Gastroesophageal sphincter (tissue), 4 donors: ENCODE measurements at regions not wholly inside any gene's neighbourhood (a gene's known extent, or its start where the extent isn't known, plus 50 kb on each side); places are given as distances from the start of the nearest gene placed in this dataset.

Source experiments
- ATAC-seq: fragments of 150-250 bp; one replicate; pipeline ENCODE4 v1.9.1; 2016; ENCODE audit warnings: mild to moderate bottlenecking, moderate library complexity
- H3K27ac ChIP-seq, 4 donors: fragments of 200-600 bp; sonication (generic) in 3 of 4; 1 replicate in 3 of 4; 2 replicates in 1 of 4; pipeline ENCODE4 v1.5.1; 2016 to 2019
- H3K27me3 ChIP-seq: fragments of 200-600 bp; sonication (generic); one replicate; pipeline ENCODE4 v1.5.1; 2019
- H3K36me3 ChIP-seq, 2 donors: fragments of 200-600 bp; sonication (generic); one replicate each; pipeline ENCODE4 v1.5.1; 2019; ENCODE audit warnings: control low read depth in 1 of 2
- H3K4me1 ChIP-seq, 3 donors: fragments of 200-600 bp; sonication (generic); 1 replicate in 2 of 3; 2 replicates in 1 of 3; pipeline ENCODE4 v1.5.1; 2016 to 2019; ENCODE audit warnings: control low read depth in 2 of 3
- H3K4me3 ChIP-seq, 2 donors: fragments of 200-600 bp; sonication (generic); one replicate each; pipeline ENCODE4 v1.5.1; 2019; ENCODE audit warnings: mild to moderate bottlenecking in 1 of 2, moderate library complexity in 1 of 2
- H3K9me3 ChIP-seq, 3 donors: fragments of 200-600 bp; sonication (generic); one replicate each; pipeline ENCODE4 v1.5.1; 2017 to 2019; ENCODE audit warnings: control low read depth in 2 of 3
- CTCF ChIP-seq, 4 experiments: fragments of 200-600 bp in 2 of 4; fragments of 450-650 bp in 2 of 4; sonication (generic) in 1 of 4; IDR thresholded peaks; one replicate each; pipeline ENCODE4 v1.5.1; 2017 to 2019; ENCODE audit warnings: antibody characterized with exemption in 4 of 4, mild to moderate bottlenecking in 2 of 4, moderate library complexity in 2 of 4
- EP300 ChIP-seq: sonication (generic); formaldehyde crosslinking; IDR thresholded peaks from one replicate; pipeline ENCODE4 v1.6.1; 2017; ENCODE audit warnings: antibody characterized with exemption, mild to moderate bottlenecking
- POLR2A ChIP-seq, 2 donors: fragments of 450-650 bp; IDR thresholded peaks; one replicate each; pipeline ENCODE4 v1.6.1; 2017; ENCODE audit warnings: antibody characterized with exemption in 2 of 2, mild to moderate bottlenecking in 2 of 2, moderate library complexity in 1 of 2
- POLR2AphosphoS5 ChIP-seq: sonication (generic); formaldehyde crosslinking; IDR thresholded peaks from one replicate; pipeline ENCODE4 v1.6.1; 2017; ENCODE audit warnings: antibody characterized with exemption
- WGBS, 2 donors: methylation state at CpG; one replicate each; pipeline ENCODE4 v1.1.5; 2018; ENCODE audit warnings: low coverage in 1 of 2; 5-methylcytosine and 5-hydroxymethylcytosine counted together

GRCh38 chr21:38121888-38122720 lies 134.7 kb upstream of the KCNJ15 start:
- TF ChIP-seq POLR2A (IDR thresholded peaks at IDR 0.05): no peak
- no peak for TF ChIP-seq POLR2AphosphoS5
- TF ChIP-seq EP300: no peak
- no peak for TF ChIP-seq CTCF (IDR thresholded peaks at IDR 0.05)
- no peaks in the 10 kb centered on the region for H3K4me1 ChIP-seq
- WGBS, 2 donors: 29 to 36% methylated on average over 5 of the region's 7 CpGs

GRCh38 chr21:38123626-38124025 lies 133.2 kb upstream of the KCNJ15 start:
- H3K4me3 ChIP-seq: no peak overlapping the region
- TF ChIP-seq POLR2A (IDR thresholded peaks at IDR 0.05) (no peak), CTCF (IDR thresholded peaks at IDR 0.05) (no peak), EP300 (no peak), POLR2AphosphoS5 (no peak)
- H3K9me3 ChIP-seq: no peaks in the 10 kb centered on the region
- H3K27me3 ChIP-seq: peaks cover 13% of the 10 kb centered on the region
- no peak overlapping the region for H3K27ac ChIP-seq
- H3K36me3 ChIP-seq: no peaks in the 10 kb centered on the region
- WGBS, 2 donors: 85 to 98% methylated on average over 4 to 5 of the region's 5 CpGs
- ATAC-seq: no peak
- H3K4me1 ChIP-seq: no peaks in the 10 kb centered on the region

More at GRCh38 chr21:38121888-38122720, 134.7 kb upstream of the KCNJ15 start:
- ATAC-seq: no peak
- Histone ChIP-seq H3K27me3 (peaks cover 13% of the 10 kb centered on the region), H3K9me3 (no peaks in the 10 kb centered on the region), H3K36me3 (no peaks in the 10 kb centered on the region), H3K4me3 (no peak overlapping the region), H3K27ac (no peak overlapping the region)

- no peaks in the 10 kb centered on the region for H3K4me1 ChIP-seq
- H3K36me3 ChIP-seq: no peaks in the 10 kb centered on the region
- no peaks in the 10 kb centered on the region for H3K9me3 ChIP-seq
- peaks cover 28% of the 10 kb centered on the region for H3K27me3 ChIP-seq
- H3K27ac ChIP-seq: no peak overlapping the region
- 31 to 35% methylated on average over 8 of the region's 8 CpGs for WGBS, 2 donors
- TF ChIP-seq EP300 (no peak), POLR2A (IDR thresholded peaks at IDR 0.05) (no peak), CTCF (IDR thresholded peaks at IDR 0.05) (peak in 2 of 4 experiments; percentile 31 to 49), POLR2AphosphoS5 (no peak)
- H3K4me3 ChIP-seq: no peak overlapping the region
- ATAC-seq: no peak
These were observed 130.0 kb upstream of the KCNJ15 start for GRCh38 chr21:38126666-38127303.

- 89 to 100% methylated on average over 1 of the region's 1 CpG for WGBS, 2 donors
- TF ChIP-seq POLR2AphosphoS5: no peak
- no peak for TF ChIP-seq EP300
- no peak for TF ChIP-seq POLR2A (IDR thresholded peaks at IDR 0.05)
- no peak for TF ChIP-seq CTCF (IDR thresholded peaks at IDR 0.05)
- Histone ChIP-seq H3K36me3 (no peaks in the 10 kb centered on the region), H3K9me3 (no peaks in the 10 kb centered on the region), H3K4me3 (no peak overlapping the region), H3K27me3 (peaks cover 35% of the 10 kb centered on the region), H3K27ac (no peak overlapping the region), H3K4me1 (no peaks in the 10 kb centered on the region)
- no peak for ATAC-seq
These were observed 127.1 kb upstream of the KCNJ15 start for GRCh38 chr21:38129711-38130110.

- TF ChIP-seq EP300 (no peak), CTCF (IDR thresholded peaks at IDR 0.05) (no peak), POLR2A (IDR thresholded peaks at IDR 0.05) (no peak), POLR2AphosphoS5 (no peak)
These were observed 123.6 kb upstream of the KCNJ15 start for GRCh38 chr21:38133240-38133639.

More at GRCh38 chr21:38133240-38133639, 123.6 kb upstream of the KCNJ15 start:
- Histone ChIP-seq H3K4me1 (no peaks in the 10 kb centered on the region), H3K27me3 (peaks cover 27% of the 10 kb centered on the region), H3K9me3 (no peaks in the 10 kb centered on the region), H3K4me3 (no peak overlapping the region), H3K27ac (no peak overlapping the region), H3K36me3 (no peaks in the 10 kb centered on the region)
- ATAC-seq: no peak
- 62 to 65% methylated on average over 3 of the region's 3 CpGs for WGBS, 2 donors
